ENCODE measurements at regions not wholly inside any gene's neighbourhood (a gene's known extent, or its start where the extent isn't known, plus 50 kb on each side); places are given as distances from the start of the nearest gene placed in this dataset.

DNA sequence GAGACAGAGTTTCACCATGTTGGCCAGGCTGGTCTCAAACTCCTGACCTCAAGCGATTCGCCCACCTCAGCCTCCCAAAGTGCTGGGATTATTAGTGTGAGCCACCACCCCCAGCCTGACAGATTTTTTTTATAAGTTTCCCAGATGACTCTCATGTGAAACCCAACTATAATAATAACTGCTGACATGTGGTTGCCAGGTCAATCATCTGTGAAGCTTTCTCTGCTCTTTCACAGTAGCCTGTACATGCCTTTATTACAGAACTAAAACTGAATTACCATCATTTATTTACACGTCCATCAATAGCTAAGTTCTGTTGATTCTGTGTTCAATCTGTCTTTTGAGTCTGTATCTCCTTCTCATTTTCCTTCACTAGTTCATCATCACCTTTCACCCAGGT is 218.5 kb downstream of the RPS29 start:
- TF ChIP-seq CTCF (IDR thresholded peaks at IDR 0.05) (no peak), POLR2A (IDR thresholded peaks at IDR 0.05) (no peak)

Data from adrenal gland (tissue), 5 donors.